CD14-positive monocyte (primary cell): ENCODE measurements at regions not wholly inside any gene's neighbourhood (a gene's known extent, or its start where the extent isn't known, plus 50 kb on each side); places are given as distances from the start of the nearest gene placed in this dataset.

Source experiments
- DNase-seq, 3 donors: peaks; one replicate each; pipeline ENCODE4 v3.0.0-alpha.2; 2011 to 2022
- H2AFZ ChIP-seq: 2 replicates; pipeline ENCODE4 v1.6.0; 2012; ENCODE audit warnings: mild to moderate bottlenecking, low read depth, low read length, inconsistent platforms; ENCODE audit not compliant: insufficient read depth, poor library complexity, severe bottlenecking
- H3K27ac ChIP-seq, 2 donors: 1 replicate in 1 of 2; 2 replicates in 1 of 2; pipeline ENCODE4 v1.5.1; 2012 to 2013; ENCODE audit warnings: low read length in 2 of 2, control low read depth in 1 of 2, inconsistent platforms in 1 of 2, low read depth in 1 of 2, mild to moderate bottlenecking in 1 of 2
- H3K27me3 ChIP-seq, 2 donors: one replicate each; pipeline versions ENCODE4 v1.6.0 to v1.6.1; 2011 to 2013; ENCODE audit warnings: low read length in 2 of 2; ENCODE audit not compliant: control insufficient read depth in 2 of 2, insufficient read depth in 2 of 2
- H3K36me3 ChIP-seq, 2 donors: replicated peaks in 1 of 2; 1 replicate in 1 of 2; 2 replicates in 1 of 2; pipeline versions ENCODE4 v1.5.1 to v1.6.1; 2012 to 2013; ENCODE audit warnings: low read length in 2 of 2, control low read depth in 1 of 2, inconsistent platforms in 1 of 2, mild to moderate bottlenecking in 1 of 2; ENCODE audit not compliant: insufficient read depth in 2 of 2, control insufficient read depth in 1 of 2
- H3K4me1 ChIP-seq, 2 donors: 1 replicate in 1 of 2; 2 replicates in 1 of 2; pipeline versions ENCODE4 v1.5.1 to v1.6.1; 2012 to 2013; ENCODE audit warnings: low read length in 2 of 2, control low read depth in 1 of 2, inconsistent platforms in 1 of 2, mild to moderate bottlenecking in 1 of 2, moderate library complexity in 1 of 2; ENCODE audit not compliant: insufficient read depth in 2 of 2, control insufficient read depth in 1 of 2
- H3K4me2 ChIP-seq: replicated peaks from 2 replicates; pipeline ENCODE3; 2012; ENCODE audit warnings: low read length, moderate library complexity, mild to moderate bottlenecking; ENCODE audit not compliant: poor library complexity, severe bottlenecking; ENCODE audit errors: extremely low read depth
- H3K4me3 ChIP-seq, 3 experiments: fragments of 200-600 bp in 1 of 3; sonication (generic) in 1 of 3; replicated peaks in 1 of 3; 1 replicate in 2 of 3; 2 replicates in 1 of 3; pipeline ENCODE4 v1.5.1; 2011 to 2013; ENCODE audit warnings: low read length in 3 of 3, mild to moderate bottlenecking in 3 of 3, control low read depth in 2 of 3, low read depth in 2 of 3, inconsistent platforms in 1 of 3, moderate library complexity in 1 of 3
- H3K79me2 ChIP-seq: 2 replicates; pipeline ENCODE4 v1.6.0; 2012; ENCODE audit warnings: mild to moderate bottlenecking, control low read depth, inconsistent platforms, low read length, moderate library complexity; ENCODE audit not compliant: insufficient read depth
- H3K9ac ChIP-seq: 2 replicates; pipeline ENCODE4 v1.6.0; 2017; ENCODE audit warnings: low read length, mild to moderate bottlenecking; ENCODE audit not compliant: insufficient read depth, poor library complexity, severe bottlenecking
- H3K9me3 ChIP-seq, 2 donors: replicated peaks in 1 of 2; 1 replicate in 1 of 2; 2 replicates in 1 of 2; pipeline versions ENCODE4 v1.5.1 to v1.6.1; 2012 to 2013; ENCODE audit warnings: low read length in 2 of 2, control low read depth in 1 of 2; ENCODE audit not compliant: control insufficient read depth in 1 of 2, insufficient read depth in 1 of 2
- H4K20me1 ChIP-seq: 2 replicates; pipeline ENCODE4 v1.6.0; 2012; ENCODE audit warnings: mild to moderate bottlenecking, low read length, control low read depth, moderate library complexity; ENCODE audit not compliant: insufficient read depth
- H3K27ac Mint-ChIP-seq, 7 donors: one replicate each; pipeline ENCODE4 v1.8.0; 2020; ENCODE audit warnings: mild to moderate bottlenecking in 7 of 7, mixed read lengths in 7 of 7, moderate library complexity in 6 of 7, inconsistent platforms in 2 of 7
- H3K27me3 Mint-ChIP-seq, 3 donors: one replicate each; pipeline ENCODE4 v1.8.0; 2021 to 2022; ENCODE audit warnings: low read depth in 3 of 3, mild to moderate bottlenecking in 3 of 3, mixed read lengths in 3 of 3, moderate library complexity in 3 of 3, inconsistent platforms in 1 of 3
- H3K36me3 Mint-ChIP-seq, 2 donors: one replicate each; pipeline ENCODE4 v1.8.0; 2020; ENCODE audit warnings: mixed read lengths in 2 of 2, inconsistent platforms in 1 of 2, mild to moderate bottlenecking in 1 of 2
- H3K4me1 Mint-ChIP-seq: one replicate; pipeline ENCODE4 v1.8.0; 2020; ENCODE audit warnings: mild to moderate bottlenecking, mixed read lengths
- H3K4me3 Mint-ChIP-seq, 2 donors: one replicate each; pipeline ENCODE4 v1.8.0; 2020; ENCODE audit warnings: mild to moderate bottlenecking in 2 of 2, mixed read lengths in 2 of 2, moderate library complexity in 1 of 2
- H3K9me3 Mint-ChIP-seq, 7 donors: one replicate each; pipeline ENCODE4 v1.8.0; 2020 to 2022; ENCODE audit warnings: mixed read lengths in 7 of 7, mild to moderate bottlenecking in 6 of 7, moderate library complexity in 6 of 7, inconsistent platforms in 2 of 7
- WGBS: methylation state at CpG from one replicate; pipeline ENCODE4 v1.1.5; 2013; ENCODE audit warnings: missing lambda C conversion rate; ENCODE audit not compliant: insufficient coverage; 5-methylcytosine and 5-hydroxymethylcytosine counted together
- intact Hi-C, 2 donors: fragments of 100-400 bp; cut with micrococcal nuclease; formaldehyde crosslinking; loops; one replicate each; pipeline versions ENCODE4 v1.15.0 to v1.15.1; 2023
- TF ChIP-seq, protein P1 (sequence below): fragments of 200-600 bp; IDR thresholded peaks from one replicate; pipeline ENCODE4 v1.8.0; 2022; ENCODE audit warnings: antibody characterized with exemption, mild to moderate bottlenecking

DNA sequence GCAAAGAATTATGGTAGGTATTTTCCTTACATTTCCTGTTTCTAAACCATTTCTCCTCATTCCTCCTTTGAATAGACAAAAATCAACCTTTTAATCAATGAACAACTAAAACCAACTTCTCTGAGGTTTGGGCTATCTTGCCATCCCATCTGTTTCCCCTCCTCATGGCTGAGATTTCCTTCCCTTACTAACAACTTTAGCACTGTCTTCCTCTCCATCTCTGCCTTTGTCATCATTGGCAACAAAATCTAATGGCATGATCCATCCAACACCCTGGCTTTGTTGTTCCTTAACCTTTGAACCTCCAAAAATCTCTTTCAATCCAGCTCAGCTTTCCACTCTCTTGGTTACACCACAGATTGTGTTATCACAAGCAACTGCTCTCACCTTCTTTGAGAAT lies 95.3 kb upstream of the FAM136A start:
- no peaks in the 10 kb centered on the region for H3K4me1 Mint-ChIP-seq
- H3K27me3 Mint-ChIP-seq, result peaks cover 2 to 4% (median 2%) of the 10 kb centered on the region in 3 donors
- H3K36me3 Mint-ChIP-seq, result no peaks in the 10 kb centered on the region
- Histone ChIP-seq H2AFZ (no peak overlapping the region), H3K27me3 (peaks cover 0 to 2% of the 10 kb centered on the region in 2 donors), H3K9me3 (no peaks in the 10 kb centered on the region), H3K36me3 (no peaks in the 10 kb centered on the region), H3K4me2 (no peak overlapping the region), H3K27ac (no peak overlapping the region), H3K4me1 (no peaks in the 10 kb centered on the region), H3K79me2 (no peaks in the 10 kb centered on the region), H4K20me1 (no peaks in the 10 kb centered on the region), H3K9ac (no peak overlapping the region), H3K4me3 (no peak overlapping the region)
- peaks cover 0 to 8% (median 0%) of the 10 kb centered on the region in 7 donors for H3K9me3 Mint-ChIP-seq
- DNase-seq, result no peak
- no peak overlapping the region for H3K4me3 Mint-ChIP-seq
- no peak overlapping the region for H3K27ac Mint-ChIP-seq
- TF ChIP-seq, protein P1, sequence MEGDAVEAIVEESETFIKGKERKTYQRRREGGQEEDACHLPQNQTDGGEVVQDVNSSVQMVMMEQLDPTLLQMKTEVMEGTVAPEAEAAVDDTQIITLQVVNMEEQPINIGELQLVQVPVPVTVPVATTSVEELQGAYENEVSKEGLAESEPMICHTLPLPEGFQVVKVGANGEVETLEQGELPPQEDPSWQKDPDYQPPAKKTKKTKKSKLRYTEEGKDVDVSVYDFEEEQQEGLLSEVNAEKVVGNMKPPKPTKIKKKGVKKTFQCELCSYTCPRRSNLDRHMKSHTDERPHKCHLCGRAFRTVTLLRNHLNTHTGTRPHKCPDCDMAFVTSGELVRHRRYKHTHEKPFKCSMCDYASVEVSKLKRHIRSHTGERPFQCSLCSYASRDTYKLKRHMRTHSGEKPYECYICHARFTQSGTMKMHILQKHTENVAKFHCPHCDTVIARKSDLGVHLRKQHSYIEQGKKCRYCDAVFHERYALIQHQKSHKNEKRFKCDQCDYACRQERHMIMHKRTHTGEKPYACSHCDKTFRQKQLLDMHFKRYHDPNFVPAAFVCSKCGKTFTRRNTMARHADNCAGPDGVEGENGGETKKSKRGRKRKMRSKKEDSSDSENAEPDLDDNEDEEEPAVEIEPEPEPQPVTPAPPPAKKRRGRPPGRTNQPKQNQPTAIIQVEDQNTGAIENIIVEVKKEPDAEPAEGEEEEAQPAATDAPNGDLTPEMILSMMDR, result no peak
- intact Hi-C loops, result no loop called here

DNA sequence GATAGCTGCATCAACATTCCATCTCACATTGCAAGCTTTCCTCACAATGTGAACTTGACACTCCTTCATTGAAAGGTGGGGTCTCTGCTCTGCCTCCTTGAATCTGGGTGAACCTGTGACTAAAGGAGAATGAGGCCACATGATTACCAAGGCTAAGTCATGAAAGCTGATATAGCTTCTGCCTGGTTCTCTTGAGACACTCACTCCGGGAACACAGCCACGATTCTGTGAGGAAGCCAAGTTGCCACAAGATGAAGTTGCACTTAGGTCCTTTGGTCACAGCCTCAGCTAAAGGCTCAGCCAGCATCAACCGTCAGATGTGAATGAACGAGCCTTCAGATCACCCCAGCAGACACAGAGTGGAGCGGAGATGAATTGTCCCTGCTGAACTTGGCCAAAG lies 94.7 kb upstream of the FAM136A start:
- no peaks in the 10 kb centered on the region for H3K4me1 ChIP-seq
- H3K27me3 Mint-ChIP-seq, result peaks cover 2 to 4% (median 2%) of the 10 kb centered on the region in 3 donors
- H3K36me3 Mint-ChIP-seq, result no peaks in the 10 kb centered on the region
- peaks cover 0 to 2% of the 10 kb centered on the region in 2 donors for H3K27me3 ChIP-seq
- intact Hi-C loops, result no loop called here
- TF ChIP-seq, protein P1, result no peak
- no peaks in the 10 kb centered on the region for H3K36me3 ChIP-seq
- no peak overlapping the region for H3K4me3 Mint-ChIP-seq
- WGBS, result 0% methylated on average over 2 of the region's 5 CpGs
- no peaks in the 10 kb centered on the region for H4K20me1 ChIP-seq
- no peaks in the 10 kb centered on the region for H3K79me2 ChIP-seq
- H3K4me1 Mint-ChIP-seq, result no peaks in the 10 kb centered on the region
- H3K27ac Mint-ChIP-seq, result no peak overlapping the region
- H3K4me3 ChIP-seq, result no peak overlapping the region
- no peaks in the 10 kb centered on the region for H3K9me3 ChIP-seq
- no peak overlapping the region for H3K27ac ChIP-seq
- H3K9me3 Mint-ChIP-seq, result peaks cover 0 to 8% (median 0%) of the 10 kb centered on the region in 7 donors
- no peak for DNase-seq
- no peak overlapping the region for H3K9ac ChIP-seq
- H2AFZ ChIP-seq, result no peak overlapping the region
- H3K4me2 ChIP-seq, result no peak overlapping the region
